ENCODE measurements at regions not wholly inside any gene's neighbourhood (a gene's known extent, or its start where the extent isn't known, plus 50 kb on each side); places are given as distances from the start of the nearest gene placed in this dataset.

DNA sequence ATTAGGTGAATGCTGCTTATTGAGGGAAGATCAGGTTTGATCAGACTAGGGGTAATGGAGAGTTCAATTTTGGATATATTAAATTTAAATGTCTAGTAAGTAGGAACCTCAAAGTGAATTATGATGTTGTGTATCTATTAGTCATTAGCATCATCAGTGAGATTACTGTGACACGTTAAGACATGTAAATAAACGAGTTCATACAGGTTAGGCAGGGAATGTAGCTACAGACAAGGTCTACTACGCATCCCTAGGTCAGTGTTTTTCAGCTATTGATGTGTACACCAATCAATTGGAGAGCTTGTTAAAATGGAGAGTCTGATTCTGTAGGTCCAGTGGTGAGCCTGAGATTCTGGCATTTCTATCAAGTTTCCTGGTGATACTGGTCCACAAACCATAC, 120.1 kb upstream of the LRRC4C start:
- FAIRE-seq (no peak), DNase-seq (ENCODE audit: low spot score) (no peak), ATAC-seq (no peak)
- Histone ChIP-seq H3K79me2 (ENCODE audit: insufficient read depth, low read length) (no peaks in the 10 kb centered on the region), H3K9ac (ENCODE audit: insufficient read depth, low read depth, low read length) (no peak overlapping the region), H3K4me2 (ENCODE audit: low read depth, low read length) (no peak overlapping the region), H3K4me3 (replicated peaks in 1 of 3; ENCODE audit: insufficient read depth in 1 of 3, low read depth in 2 of 3, low read length in 3 of 3) (no peak overlapping the region), H3K36me3 (replicated peaks in 1 of 2; ENCODE audit: control insufficient read depth in 1 of 2, insufficient read depth in 2 of 2, low read length in 2 of 2) (no peaks in the 10 kb centered on the region), H3K4me1 (ENCODE audit: insufficient read depth, low read length) (no peaks in the 10 kb centered on the region), H3K27me3 (ENCODE audit: control insufficient read depth in 1 of 2, insufficient read depth in 2 of 2, low read length in 2 of 2) (no peaks in the 10 kb centered on the region), H4K20me1 (ENCODE audit: insufficient read depth, low read length) (no peaks in the 10 kb centered on the region), H2AFZ (ENCODE audit: low read length) (no peak overlapping the region), H3K27ac (ENCODE audit: extremely low read length, insufficient read depth, low read length) (no peak overlapping the region), H3K9me3 (ENCODE audit: low read length) (peaks cover 48% of the 10 kb centered on the region)
- 0% methylated on average over 3 of the region's 3 CpGs for WGBS (ENCODE audit: low lambda C conversion rate)
- intact Hi-C loops (cut with micrococcal nuclease; ENCODE audit: unreplicated experiment): no loop called here
- ChIA-PET CTCF (ENCODE audit: low intra/inter-chr PET ratio, low total read pairs) (no interaction called here), POLR2A (no interaction called here)
- TF ChIP-seq FOSL1 (CRISPR knock-in tag; IDR thresholded peaks at IDR 0.05; ENCODE audit: borderline replicate concordance) (no peak), ZMYM3 (CRISPR knock-in tag; IDR thresholded peaks at IDR 0.05) (no peak), ZNF616 (CRISPR knock-in tag; IDR thresholded peaks at IDR 0.05; ENCODE audit: low read depth) (no peak), MYNN (CRISPR knock-in tag; IDR thresholded peaks at IDR 0.05; ENCODE audit: low read depth) (no peak), DNMT3B (CRISPR knock-in tag; conservative IDR thresholded peaks at IDR 0.05) (no peak), ZNF772 (CRISPR knock-in tag; IDR thresholded peaks at IDR 0.05) (no peak), REXO4 (CRISPR knock-in tag; IDR thresholded peaks at IDR 0.05; ENCODE audit: borderline replicate concordance) (no peak), SP4 (CRISPR knock-in tag; IDR thresholded peaks at IDR 0.05) (no peak), JUNB (CRISPR knock-in tag; IDR thresholded peaks at IDR 0.05; ENCODE audit: borderline replicate concordance) (no peak)
- TF ChIP-seq, protein P1, sequence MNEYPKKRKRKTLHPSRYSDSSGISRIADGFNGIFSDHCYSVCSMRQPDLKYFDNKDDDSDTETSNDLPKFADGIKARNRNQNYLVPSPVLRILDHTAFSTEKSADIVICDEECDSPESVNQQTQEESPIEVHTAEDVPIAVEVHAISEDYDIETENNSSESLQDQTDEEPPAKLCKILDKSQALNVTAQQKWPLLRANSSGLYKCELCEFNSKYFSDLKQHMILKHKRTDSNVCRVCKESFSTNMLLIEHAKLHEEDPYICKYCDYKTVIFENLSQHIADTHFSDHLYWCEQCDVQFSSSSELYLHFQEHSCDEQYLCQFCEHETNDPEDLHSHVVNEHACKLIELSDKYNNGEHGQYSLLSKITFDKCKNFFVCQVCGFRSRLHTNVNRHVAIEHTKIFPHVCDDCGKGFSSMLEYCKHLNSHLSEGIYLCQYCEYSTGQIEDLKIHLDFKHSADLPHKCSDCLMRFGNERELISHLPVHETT (CRISPR knock-in tag; conservative IDR thresholded peaks at IDR 0.05): no peak
- TF ChIP-seq, protein P2, sequence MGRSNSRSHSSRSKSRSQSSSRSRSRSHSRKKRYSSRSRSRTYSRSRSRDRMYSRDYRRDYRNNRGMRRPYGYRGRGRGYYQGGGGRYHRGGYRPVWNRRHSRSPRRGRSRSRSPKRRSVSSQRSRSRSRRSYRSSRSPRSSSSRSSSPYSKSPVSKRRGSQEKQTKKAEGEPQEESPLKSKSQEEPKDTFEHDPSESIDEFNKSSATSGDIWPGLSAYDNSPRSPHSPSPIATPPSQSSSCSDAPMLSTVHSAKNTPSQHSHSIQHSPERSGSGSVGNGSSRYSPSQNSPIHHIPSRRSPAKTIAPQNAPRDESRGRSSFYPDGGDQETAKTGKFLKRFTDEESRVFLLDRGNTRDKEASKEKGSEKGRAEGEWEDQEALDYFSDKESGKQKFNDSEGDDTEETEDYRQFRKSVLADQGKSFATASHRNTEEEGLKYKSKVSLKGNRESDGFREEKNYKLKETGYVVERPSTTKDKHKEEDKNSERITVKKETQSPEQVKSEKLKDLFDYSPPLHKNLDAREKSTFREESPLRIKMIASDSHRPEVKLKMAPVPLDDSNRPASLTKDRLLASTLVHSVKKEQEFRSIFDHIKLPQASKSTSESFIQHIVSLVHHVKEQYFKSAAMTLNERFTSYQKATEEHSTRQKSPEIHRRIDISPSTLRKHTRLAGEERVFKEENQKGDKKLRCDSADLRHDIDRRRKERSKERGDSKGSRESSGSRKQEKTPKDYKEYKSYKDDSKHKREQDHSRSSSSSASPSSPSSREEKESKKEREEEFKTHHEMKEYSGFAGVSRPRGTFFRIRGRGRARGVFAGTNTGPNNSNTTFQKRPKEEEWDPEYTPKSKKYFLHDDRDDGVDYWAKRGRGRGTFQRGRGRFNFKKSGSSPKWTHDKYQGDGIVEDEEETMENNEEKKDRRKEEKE (IDR thresholded peaks at IDR 0.05): no peak
- no TSS peak for BruUV-seq (replicated peaks)
- in situ Hi-C loops (cut with HindIII; ENCODE audit: extremely low pct_ligation_motif_present, low pct_unique_long_range_greater_than_20kb): no loop called here
